ENCODE measurements at regions not wholly inside any gene's neighbourhood (a gene's known extent, or its start where the extent isn't known, plus 50 kb on each side); places are given as distances from the start of the nearest gene placed in this dataset.

DNA sequence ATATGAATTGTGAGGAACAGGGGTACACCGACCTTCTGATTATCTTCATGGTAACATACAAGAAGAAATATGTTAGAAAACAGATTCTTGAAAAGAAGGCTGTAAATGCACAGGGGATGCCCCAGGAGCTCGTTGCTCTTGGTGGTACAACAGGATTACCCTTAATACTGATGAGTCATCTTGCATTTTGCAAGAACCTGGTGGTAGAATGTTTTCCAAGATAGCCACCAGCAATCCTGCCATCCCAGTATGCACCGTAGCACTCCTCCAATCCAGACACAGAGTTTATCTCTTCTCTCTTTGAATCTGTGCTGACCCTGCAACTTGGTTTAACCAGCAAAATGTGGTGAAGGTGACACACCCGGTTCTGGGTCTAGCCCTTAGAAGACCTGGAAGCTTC is 238.3 kb downstream of the EN1 start:
- Histone ChIP-seq H3K4me2 (no peak overlapping the region), H3F3A (replicated peaks; ENCODE audit: insufficient read depth) (no peaks in the 10 kb centered on the region), H3K79me2 (ENCODE audit: insufficient read depth) (no peaks in the 10 kb centered on the region), H3K4me3 (ENCODE audit: low read depth in 2 of 2, low read length in 1 of 2) (no peak overlapping the region), H3K36me3 (replicated peaks in 1 of 2; ENCODE audit: control insufficient read depth in 1 of 2, insufficient read depth in 2 of 2, low read length in 1 of 2) (no peaks in the 10 kb centered on the region), H3K27me3 (ENCODE audit: insufficient read depth) (no peaks in the 10 kb centered on the region; the same call in 1 of the 2 replicates), H2AFZ (ENCODE audit: low read depth) (no peak overlapping the region), H3K9me2 (no peaks in the 10 kb centered on the region), H3K9ac (no peak overlapping the region), H3K9me3 (no peaks in the 10 kb centered on the region), H4K20me1 (ENCODE audit: insufficient read depth) (no peaks in the 10 kb centered on the region), H3K4me1 (ENCODE audit: control insufficient read depth in 1 of 2, insufficient read depth in 2 of 2, low read depth in 1 of 2, low read length in 1 of 2) (no peaks in the 10 kb centered on the region; a peak in 1 of 4 replicates), H3K27ac (ENCODE audit: low read depth in 2 of 2, low read length in 1 of 2) (no peak overlapping the region)
- DNase-seq = no peak
- WGBS (ENCODE audit: low lambda C conversion rate) = 20% methylated on average over 4 of the region's 4 CpGs
- no peak for TF ChIP-seq TAF1 (IDR thresholded peaks at IDR 0.05; ENCODE audit: borderline replicate concordance, low read depth, low read length)
- no peak for TF ChIP-seq RAD21 (IDR thresholded peaks at IDR 0.05; ENCODE audit: low read length)
- TF ChIP-seq, protein P1, sequence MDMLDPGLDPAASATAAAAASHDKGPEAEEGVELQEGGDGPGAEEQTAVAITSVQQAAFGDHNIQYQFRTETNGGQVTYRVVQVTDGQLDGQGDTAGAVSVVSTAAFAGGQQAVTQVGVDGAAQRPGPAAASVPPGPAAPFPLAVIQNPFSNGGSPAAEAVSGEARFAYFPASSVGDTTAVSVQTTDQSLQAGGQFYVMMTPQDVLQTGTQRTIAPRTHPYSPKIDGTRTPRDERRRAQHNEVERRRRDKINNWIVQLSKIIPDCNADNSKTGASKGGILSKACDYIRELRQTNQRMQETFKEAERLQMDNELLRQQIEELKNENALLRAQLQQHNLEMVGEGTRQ (IDR thresholded peaks at IDR 0.05; ENCODE audit: borderline replicate concordance, low read depth, low read length) = no peak
- no peak for TF ChIP-seq TCF12 (IDR thresholded peaks at IDR 0.05)
- no peak for TF ChIP-seq JUND (IDR thresholded peaks at IDR 0.05)
- TF ChIP-seq CHD2 (IDR thresholded peaks at IDR 0.05; ENCODE audit: low read length, partially characterized antibody) = no peak
- TF ChIP-seq, protein P2, sequence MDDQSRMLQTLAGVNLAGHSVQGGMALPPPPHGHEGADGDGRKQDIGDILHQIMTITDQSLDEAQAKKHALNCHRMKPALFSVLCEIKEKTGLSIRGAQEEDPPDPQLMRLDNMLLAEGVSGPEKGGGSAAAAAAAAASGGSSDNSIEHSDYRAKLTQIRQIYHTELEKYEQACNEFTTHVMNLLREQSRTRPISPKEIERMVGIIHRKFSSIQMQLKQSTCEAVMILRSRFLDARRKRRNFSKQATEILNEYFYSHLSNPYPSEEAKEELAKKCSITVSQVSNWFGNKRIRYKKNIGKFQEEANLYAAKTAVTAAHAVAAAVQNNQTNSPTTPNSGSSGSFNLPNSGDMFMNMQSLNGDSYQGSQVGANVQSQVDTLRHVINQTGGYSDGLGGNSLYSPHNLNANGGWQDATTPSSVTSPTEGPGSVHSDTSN (IDR thresholded peaks at IDR 0.05) = no peak
- TF ChIP-seq NRF1 (IDR thresholded peaks at IDR 0.05; ENCODE audit: low read depth, low read length) = no peak
- TF ChIP-seq, protein P3, sequence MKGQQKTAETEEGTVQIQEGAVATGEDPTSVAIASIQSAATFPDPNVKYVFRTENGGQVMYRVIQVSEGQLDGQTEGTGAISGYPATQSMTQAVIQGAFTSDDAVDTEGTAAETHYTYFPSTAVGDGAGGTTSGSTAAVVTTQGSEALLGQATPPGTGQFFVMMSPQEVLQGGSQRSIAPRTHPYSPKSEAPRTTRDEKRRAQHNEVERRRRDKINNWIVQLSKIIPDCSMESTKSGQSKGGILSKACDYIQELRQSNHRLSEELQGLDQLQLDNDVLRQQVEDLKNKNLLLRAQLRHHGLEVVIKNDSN (IDR thresholded peaks at IDR 0.05; ENCODE audit: borderline replicate concordance, low read depth) = no peak
- TF ChIP-seq RXRA (IDR thresholded peaks at IDR 0.05; ENCODE audit: borderline replicate concordance, low read depth) = no peak
- TF ChIP-seq, protein P4, sequence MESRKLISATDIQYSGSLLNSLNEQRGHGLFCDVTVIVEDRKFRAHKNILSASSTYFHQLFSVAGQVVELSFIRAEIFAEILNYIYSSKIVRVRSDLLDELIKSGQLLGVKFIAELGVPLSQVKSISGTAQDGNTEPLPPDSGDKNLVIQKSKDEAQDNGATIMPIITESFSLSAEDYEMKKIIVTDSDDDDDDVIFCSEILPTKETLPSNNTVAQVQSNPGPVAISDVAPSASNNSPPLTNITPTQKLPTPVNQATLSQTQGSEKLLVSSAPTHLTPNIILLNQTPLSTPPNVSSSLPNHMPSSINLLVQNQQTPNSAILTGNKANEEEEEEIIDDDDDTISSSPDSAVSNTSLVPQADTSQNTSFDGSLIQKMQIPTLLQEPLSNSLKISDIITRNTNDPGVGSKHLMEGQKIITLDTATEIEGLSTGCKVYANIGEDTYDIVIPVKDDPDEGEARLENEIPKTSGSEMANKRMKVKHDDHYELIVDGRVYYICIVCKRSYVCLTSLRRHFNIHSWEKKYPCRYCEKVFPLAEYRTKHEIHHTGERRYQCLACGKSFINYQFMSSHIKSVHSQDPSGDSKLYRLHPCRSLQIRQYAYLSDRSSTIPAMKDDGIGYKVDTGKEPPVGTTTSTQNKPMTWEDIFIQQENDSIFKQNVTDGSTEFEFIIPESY (IDR thresholded peaks at IDR 0.05; ENCODE audit: borderline replicate concordance, low read depth) = no peak
- no peak for TF ChIP-seq NFIC (IDR thresholded peaks at IDR 0.05; ENCODE audit: borderline replicate concordance)
- TF ChIP-seq SMC3 (IDR thresholded peaks at IDR 0.05; ENCODE audit: low read depth, low read length) = no peak
- CTCF ChIA-PET = interaction anchor here (0.9 kb wide), 1 partner anchor 246 kb away, joined by 3 read pairs; no protein-coding TSS in a partner anchor
- POLR2A ChIA-PET = no interaction called here

DNA sequence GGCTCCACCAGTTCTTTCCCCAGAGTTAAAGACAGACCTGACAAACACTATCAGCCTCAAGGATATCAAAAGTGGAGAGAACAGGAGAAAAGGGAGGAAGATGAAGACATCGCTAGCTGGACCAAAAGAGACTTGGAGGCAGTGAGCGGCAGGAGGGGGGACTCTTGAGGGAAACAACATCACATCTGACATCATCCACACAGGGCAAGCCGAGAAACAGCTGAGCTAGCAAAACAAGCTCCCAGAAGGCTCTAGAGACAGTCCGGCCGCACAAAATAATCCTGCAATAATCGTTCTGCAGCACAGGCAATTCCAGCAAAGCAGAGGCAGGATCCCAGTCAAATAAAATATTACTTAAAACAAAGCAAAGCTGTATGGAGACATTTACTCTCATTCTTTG is 239.8 kb downstream of the EN1 start:
- POLR2A ChIA-PET = no interaction called here
- Histone ChIP-seq H3K79me2 (ENCODE audit: insufficient read depth) (no peaks in the 10 kb centered on the region), H2AFZ (ENCODE audit: low read depth) (no peak overlapping the region), H3K9ac (no peak overlapping the region), H3K4me1 (ENCODE audit: control insufficient read depth in 1 of 2, insufficient read depth in 2 of 2, low read depth in 1 of 2, low read length in 1 of 2) (no peaks in the 10 kb centered on the region; a peak in 1 of 4 replicates), H3K36me3 (replicated peaks in 1 of 2; ENCODE audit: control insufficient read depth in 1 of 2, insufficient read depth in 2 of 2, low read length in 1 of 2) (no peaks in the 10 kb centered on the region), H4K20me1 (ENCODE audit: insufficient read depth) (no peaks in the 10 kb centered on the region), H3F3A (replicated peaks; ENCODE audit: insufficient read depth) (no peaks in the 10 kb centered on the region), H3K27ac (ENCODE audit: low read depth in 2 of 2, low read length in 1 of 2) (no peak overlapping the region), H3K9me3 (no peaks in the 10 kb centered on the region), H3K9me2 (no peaks in the 10 kb centered on the region), H3K4me3 (ENCODE audit: low read depth in 2 of 2, low read length in 1 of 2) (no peak overlapping the region), H3K4me2 (no peak overlapping the region), H3K27me3 (ENCODE audit: insufficient read depth) (no peaks in the 10 kb centered on the region; the same call in 1 of the 2 replicates)
- no peak for DNase-seq
- TF ChIP-seq CHD2 (IDR thresholded peaks at IDR 0.05; ENCODE audit: low read length, partially characterized antibody) (no peak), NFIC (IDR thresholded peaks at IDR 0.05; ENCODE audit: borderline replicate concordance) (no peak), SIN3A (IDR thresholded peaks at IDR 0.05; ENCODE audit: borderline replicate concordance, low read depth, low read length) (no peak)
- TF ChIP-seq, protein P5, sequence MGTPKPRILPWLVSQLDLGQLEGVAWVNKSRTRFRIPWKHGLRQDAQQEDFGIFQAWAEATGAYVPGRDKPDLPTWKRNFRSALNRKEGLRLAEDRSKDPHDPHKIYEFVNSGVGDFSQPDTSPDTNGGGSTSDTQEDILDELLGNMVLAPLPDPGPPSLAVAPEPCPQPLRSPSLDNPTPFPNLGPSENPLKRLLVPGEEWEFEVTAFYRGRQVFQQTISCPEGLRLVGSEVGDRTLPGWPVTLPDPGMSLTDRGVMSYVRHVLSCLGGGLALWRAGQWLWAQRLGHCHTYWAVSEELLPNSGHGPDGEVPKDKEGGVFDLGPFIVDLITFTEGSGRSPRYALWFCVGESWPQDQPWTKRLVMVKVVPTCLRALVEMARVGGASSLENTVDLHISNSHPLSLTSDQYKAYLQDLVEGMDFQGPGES (IDR thresholded peaks at IDR 0.05; ENCODE audit: low read depth, low read length) = no peak
- CTCF ChIA-PET = no interaction called here
- WGBS (ENCODE audit: low lambda C conversion rate) = 49% methylated on average over 6 of the region's 6 CpGs
